AML-193 (cell line): ENCODE measurements at regions not wholly inside any gene's neighbourhood (a gene's known extent, or its start where the extent isn't known, plus 50 kb on each side); places are given as distances from the start of the nearest gene placed in this dataset.
"Not testable (repeated sequence)": the region's sequence is repeated elsewhere in the genome, so short reads cannot be mapped to it uniquely, and the experiment has no call there.

ENCODE experiments used
- DNase-seq, 2 experiments: peaks; one replicate each; lab custom pipeline; 2025; lab: John Stamatoyannopoulos, UW

DNA sequence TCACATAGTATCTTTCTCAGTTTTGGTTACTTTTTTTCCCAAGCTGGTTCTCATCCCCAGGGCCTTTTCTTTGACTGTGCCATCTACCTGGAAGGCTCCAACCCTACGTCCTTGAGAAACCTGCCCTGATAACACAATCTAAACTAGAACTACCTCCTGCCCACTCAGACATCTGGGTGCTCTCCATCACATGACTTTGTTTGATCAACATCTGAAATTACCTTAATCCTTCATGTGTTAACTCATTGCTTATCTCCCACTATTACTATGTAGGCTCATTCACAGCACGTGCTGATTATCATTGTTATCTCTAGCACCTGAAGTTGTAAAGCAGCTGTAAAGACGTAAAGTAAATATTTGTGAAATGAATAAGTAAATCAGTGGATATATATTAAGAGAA lies 784.0 kb downstream of the TMTC2 start:
- no peak for DNase-seq

- no peak for DNase-seq
Measured at GRCh38 chr12:83468988-83469908, 782.5 kb downstream of the TMTC2 start.

- no peak for DNase-seq
Measured at GRCh38 chr12:83465632-83466031, 778.9 kb downstream of the TMTC2 start.

DNA sequence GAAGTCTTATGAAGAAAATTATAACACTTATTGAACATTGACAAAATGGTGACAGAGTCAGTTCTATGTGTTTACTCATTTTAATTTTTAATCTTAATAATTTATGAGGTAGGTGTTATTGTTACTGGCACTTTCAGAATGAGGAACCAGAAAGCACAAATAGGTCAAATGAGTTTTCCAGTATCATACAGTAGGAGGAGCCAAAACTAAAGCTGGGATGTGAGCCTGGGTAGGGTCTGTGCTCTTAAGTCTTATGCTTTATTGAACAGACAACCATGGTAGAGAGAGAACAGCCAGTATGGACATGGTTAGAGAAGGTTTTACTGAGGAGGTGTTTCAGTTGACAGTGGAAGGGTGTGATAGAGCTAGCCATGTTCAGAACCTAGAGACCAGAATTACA lies 775.7 kb downstream of the TMTC2 start:
- no peak for DNase-seq

GRCh38 chr12:83461336-83461935 lies 774.7 kb downstream of the TMTC2 start:
- no peak for DNase-seq

GRCh38 chr12:83451189-83451588 lies 764.5 kb downstream of the TMTC2 start:
- DNase-seq: no peak

DNA sequence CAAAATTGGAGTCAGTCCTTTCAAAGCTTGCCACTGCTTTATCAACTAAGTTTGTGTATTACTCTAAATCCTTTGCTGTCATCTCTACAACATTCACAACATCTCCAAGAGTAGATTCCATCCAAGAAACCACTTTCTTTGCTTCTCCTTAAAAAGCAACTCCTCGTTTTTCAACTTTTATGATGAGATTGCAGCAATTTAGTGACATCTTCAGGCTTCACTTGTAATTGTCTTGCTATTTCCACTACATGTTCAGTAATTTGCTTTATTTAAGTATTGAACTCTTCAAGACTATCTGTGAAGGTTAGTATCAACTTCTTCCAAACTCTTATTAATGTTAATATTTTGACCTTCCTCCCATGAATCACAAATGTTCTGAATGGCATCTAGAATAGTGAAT lies 747.9 kb downstream of the TMTC2 start:
- no peak for DNase-seq

DNA sequence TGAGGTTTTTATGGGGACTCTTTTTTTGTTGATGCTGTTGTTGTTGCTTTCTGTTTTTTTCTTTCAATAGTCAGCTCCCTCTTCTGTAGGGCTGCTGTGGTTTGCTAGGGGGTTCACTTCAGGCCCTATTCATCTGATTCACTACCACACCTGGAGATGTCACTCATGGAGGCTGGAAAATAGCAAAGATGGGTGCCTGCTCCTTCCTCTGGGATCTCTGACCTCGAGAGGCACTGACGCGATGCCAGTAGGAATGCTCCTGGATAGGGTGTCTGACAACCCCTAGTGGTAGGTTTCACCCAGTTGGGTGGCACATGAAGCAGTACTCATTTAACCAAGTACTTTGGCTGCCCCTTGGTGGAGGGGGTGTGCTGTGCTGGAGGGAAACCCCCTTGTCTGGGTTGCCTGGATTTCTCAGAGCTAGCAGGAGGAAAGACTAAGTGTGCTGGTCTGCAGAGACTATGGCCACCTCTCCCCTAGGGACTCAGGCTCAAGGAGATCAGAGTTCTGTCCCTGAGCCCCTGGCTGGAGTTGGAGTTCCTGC lies 745.5 kb downstream of the TMTC2 start:
- DNase-seq: no peak

DNA sequence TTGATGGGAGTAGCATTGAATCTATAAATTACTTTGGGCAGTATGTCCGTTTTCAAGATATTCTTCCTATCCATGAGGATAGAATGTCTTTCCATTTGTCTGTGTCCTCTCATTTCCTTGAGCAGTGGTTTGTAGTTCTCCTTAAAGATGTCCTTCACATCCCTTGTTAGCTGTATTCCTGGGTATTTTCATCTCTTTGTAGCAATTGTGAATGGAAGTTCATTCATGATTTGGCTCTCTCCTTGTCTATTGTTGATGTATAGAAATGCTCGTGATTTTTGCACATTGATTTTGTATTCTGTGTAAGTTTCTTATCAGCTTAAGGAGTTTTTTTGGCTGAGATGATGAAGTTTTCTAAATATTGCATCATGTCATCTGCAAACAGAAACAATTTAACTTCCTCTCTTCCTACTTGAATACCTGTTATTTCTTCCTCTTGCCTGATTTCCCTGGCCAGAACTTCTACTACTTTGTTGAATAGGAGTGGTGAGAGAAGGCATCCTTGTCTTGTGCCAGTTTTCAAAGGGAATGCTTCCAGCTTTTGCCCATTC lies 741.0 kb downstream of the TMTC2 start:
- not testable (repeated sequence) for DNase-seq

DNA sequence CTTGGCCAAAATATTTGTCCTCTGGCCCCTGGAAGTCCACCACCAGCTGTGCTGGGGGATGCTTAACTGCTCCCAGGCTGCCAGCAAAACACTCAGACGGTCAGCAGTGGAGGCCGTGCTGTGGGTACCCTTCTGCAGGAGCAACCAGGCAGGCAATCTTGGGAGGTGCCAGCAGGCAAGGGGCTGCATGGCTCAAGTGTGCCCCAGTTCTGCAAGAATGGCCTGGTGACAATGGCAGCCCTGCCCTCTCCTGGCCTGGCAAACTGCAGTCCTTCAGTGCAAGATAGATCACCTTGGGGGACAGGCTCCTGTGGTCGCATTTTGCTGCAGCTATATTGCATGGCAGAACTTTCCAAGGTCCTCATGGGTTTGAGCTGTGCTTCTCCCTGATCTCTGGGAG lies 728.3 kb downstream of the TMTC2 start:
- no peak for DNase-seq

DNA sequence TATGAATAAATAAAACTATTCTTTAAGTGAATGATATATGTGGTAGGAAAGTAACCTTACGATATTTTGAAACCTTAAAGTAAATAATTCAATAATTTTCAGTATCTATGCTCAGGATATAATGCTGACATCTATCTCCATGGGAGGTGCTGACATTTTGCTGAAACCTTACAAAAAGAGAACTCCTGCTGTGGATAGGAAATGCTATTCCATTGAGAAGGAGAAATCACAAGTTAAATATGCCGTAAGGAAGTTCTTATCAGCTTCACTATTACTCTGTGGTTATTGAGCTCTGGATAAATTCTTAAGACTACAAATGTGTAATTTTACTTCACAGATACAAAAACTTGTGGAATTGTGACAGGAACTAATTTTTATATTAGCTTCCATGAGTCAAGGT lies 722.1 kb downstream of the TMTC2 start:
- no peak for DNase-seq

DNA sequence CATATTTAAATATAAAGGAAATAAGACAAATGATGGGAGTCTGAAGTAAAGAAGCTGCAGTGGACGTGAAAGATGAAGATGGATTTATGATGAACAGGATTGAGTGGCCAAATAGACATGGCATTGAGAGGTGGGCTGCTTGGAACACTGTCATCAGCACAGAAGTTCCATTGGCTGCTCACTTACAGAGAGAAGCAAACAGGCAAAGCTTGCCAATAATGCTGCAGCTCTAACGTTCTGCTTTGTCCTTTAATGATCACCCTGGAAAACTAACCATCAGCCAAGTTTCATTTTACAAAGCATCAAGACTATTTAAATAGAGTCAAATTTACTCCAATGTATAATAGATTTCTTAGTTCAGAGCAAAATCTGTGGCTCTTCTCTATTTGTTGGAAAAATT lies 721.4 kb downstream of the TMTC2 start:
- DNase-seq: no peak

GRCh38 chr12:83404521-83404920 lies 717.8 kb downstream of the TMTC2 start:
- DNase-seq: no peak

DNA sequence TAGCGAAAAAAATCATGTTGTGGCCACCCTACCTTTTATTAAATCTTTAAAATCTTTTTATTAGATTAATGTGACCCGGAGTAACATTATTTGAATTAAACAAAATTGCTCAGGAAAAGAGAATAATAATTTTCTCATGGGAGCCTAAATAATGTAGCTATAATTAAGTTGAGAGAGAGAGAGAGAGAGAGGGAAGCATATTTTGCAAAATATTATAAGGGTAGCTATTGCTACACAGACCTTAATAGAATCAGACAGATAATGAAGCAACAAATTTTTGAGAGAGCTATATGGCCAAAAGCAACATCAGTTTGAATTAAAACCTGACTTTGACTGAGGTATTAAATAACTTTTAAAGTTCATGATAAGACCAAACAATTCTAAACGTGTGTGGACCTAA lies 703.5 kb downstream of the TMTC2 start:
- no peak for DNase-seq

- DNase-seq: peak in 1 of 2 experiments; percentile 1
Measured at GRCh38 chr12:83389237-83389996, 702.7 kb downstream of the TMTC2 start.

DNA sequence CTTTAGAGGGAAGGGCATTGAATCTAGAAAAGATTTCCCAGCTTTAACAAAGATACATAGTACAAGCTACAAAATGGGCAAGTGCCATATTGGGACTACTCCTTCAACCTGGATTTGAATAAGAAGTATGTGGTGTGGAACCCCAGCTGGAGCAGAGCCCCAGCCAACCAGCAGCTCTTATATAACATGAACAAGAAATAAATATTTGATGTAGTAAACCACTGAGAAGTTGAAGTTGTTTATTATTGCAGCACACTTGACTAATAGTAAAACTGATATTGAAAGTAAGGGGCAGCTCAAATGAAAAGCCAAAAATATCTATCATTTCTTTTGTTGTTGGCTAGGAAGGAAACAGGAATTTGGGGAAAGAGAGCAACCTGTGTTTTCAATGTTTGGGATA lies 701.8 kb downstream of the TMTC2 start:
- no peak for DNase-seq

- no peak for DNase-seq
Measured at GRCh38 chr12:83386527-83387264, 700.0 kb downstream of the TMTC2 start.

DNA sequence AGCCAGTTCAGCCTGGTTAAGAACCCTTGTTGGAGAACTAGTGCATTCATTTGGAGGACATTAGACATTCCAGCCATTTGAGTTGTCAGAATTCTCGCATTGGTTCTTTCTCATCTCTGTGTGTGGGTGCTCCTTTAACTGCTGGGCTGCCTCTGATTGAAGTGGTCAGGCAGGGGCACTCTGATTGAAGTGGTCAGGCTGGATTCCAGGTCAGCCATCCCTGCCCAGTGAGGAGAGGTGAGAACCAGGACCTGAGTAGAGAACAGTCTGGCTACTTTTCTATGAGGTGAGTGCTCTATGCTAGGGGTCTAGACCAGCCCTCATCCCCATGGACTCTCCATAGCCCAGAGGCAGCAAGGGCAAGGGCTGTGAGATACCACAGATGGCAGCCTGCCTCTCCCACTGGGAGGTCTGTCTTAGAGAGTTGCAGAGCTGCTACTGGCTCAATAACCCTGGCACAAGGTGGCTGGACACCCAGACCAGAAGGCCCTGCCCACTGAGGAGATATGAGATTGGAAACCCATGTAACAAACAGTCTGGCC lies 691.6 kb downstream of the TMTC2 start:
- no peak for DNase-seq

GRCh38 chr12:83365317-83365716 lies 678.6 kb downstream of the TMTC2 start:
- no peak for DNase-seq

DNA sequence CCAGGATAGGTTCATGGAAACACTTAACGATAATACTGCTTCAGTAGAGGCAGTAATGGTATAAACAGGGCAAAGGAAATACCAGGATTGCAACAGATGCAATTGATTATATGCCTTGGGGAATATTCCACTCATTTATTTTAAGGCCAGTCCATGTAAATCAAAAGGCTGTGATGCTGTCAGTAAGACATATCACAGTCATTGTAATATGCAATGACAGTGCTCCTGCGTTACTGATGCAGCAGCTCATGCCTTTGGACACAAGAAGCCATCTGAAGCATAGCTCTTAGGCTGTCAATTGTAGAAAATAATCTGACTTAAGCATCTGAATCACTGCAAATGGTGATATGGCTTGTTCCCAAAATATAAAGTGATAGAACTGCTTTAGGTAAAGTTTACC lies 674.8 kb downstream of the TMTC2 start:
- DNase-seq: no peak

DNA sequence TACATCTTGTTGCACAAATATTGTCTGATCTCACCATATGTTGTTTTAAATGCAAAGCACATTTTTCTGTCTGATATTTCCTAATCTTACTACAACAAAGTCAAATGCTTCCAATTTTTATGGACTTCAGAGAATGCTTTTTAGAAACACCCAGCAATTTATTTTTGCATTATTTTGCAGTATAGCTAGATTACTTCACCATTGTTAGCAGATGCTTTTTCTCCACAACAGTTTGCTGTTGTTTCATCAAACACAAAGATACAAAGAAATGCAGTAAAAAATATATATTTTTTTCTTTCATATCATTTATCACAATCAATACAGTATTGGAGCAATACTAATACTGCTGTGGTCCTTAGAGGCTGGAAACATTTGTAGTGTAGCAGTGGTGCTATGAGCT lies 674.4 kb downstream of the TMTC2 start:
- no peak for DNase-seq
